Ovary (tissue), 3 donors: ENCODE measurements at regions not wholly inside any gene's neighbourhood (a gene's known extent, or its start where the extent isn't known, plus 50 kb on each side); places are given as distances from the start of the nearest gene placed in this dataset.

Experiments used
- CTCF ChIP-seq, 3 donors: fragments of 450-650 bp in 2 of 3; fragments of 200-600 bp in 1 of 3; IDR thresholded peaks; one replicate each; pipeline versions ENCODE4 v1.5.1 to v1.8.0; 2016 to 2022; ENCODE audit warnings: antibody characterized with exemption in 3 of 3, mild to moderate bottlenecking in 1 of 3
- EP300 ChIP-seq: sonication (generic); formaldehyde crosslinking; IDR thresholded peaks from one replicate; pipeline ENCODE4 v1.6.1; 2017; ENCODE audit warnings: antibody characterized with exemption
- POLR2A ChIP-seq: fragments of 450-650 bp; IDR thresholded peaks from one replicate; pipeline ENCODE4 v1.6.1; 2017; ENCODE audit warnings: antibody characterized with exemption, mild to moderate bottlenecking, moderate library complexity
- donor health status: DM: no; HTN: no; CAD: no.

- no peak for TF ChIP-seq CTCF (IDR thresholded peaks at IDR 0.05)
- TF ChIP-seq POLR2A: no peak
- TF ChIP-seq EP300: no peak
These were observed 603.3 kb downstream of the PCDH18 start for GRCh38 chr4:136928957-136929411.
